H9 (cell line): ENCODE measurements at regions not wholly inside any gene's neighbourhood (a gene's known extent, or its start where the extent isn't known, plus 50 kb on each side); places are given as distances from the start of the nearest gene placed in this dataset.

Source experiments
- DNase-seq: peaks from one replicate; pipeline ENCODE4 v3.0.0-alpha.2; 2017
- H2AFZ ChIP-seq: one replicate; pipeline ENCODE4 v1.6.1; 2013; ENCODE audit warnings: mild to moderate bottlenecking, low read length, control low read depth, moderate library complexity
- H2AK5ac ChIP-seq: 2 replicates; pipeline ENCODE4 v1.6.1; 2013; ENCODE audit warnings: low read length, control low read depth, mixed read lengths; ENCODE audit not compliant: insufficient read length
- H2BK120ac ChIP-seq: one replicate; pipeline ENCODE4 v1.6.1; 2013; ENCODE audit warnings: low read depth, mild to moderate bottlenecking, low read length, control low read depth, inconsistent platforms; ENCODE audit not compliant: poor library complexity, severe bottlenecking
- H2BK12ac ChIP-seq: 2 replicates; pipeline ENCODE4 v1.6.1; 2013; ENCODE audit warnings: low read length, control low read depth, mixed read lengths, low read depth; ENCODE audit not compliant: insufficient read length
- H2BK15ac ChIP-seq: 2 replicates; pipeline ENCODE4 v1.6.1; 2013; ENCODE audit warnings: low read depth, low read length, control low read depth
- H2BK20ac ChIP-seq: one replicate; pipeline ENCODE4 v1.6.1; 2013; ENCODE audit warnings: low read depth, mild to moderate bottlenecking, low read length, control low read depth, inconsistent platforms; ENCODE audit not compliant: poor library complexity, severe bottlenecking
- H2BK5ac ChIP-seq: 2 replicates; pipeline ENCODE4 v1.6.1; 2013; ENCODE audit warnings: low read length, control low read depth, mixed read lengths; ENCODE audit not compliant: insufficient read length
- H3K14ac ChIP-seq: 2 replicates; pipeline ENCODE4 v1.6.1; 2013; ENCODE audit warnings: low read length, control low read depth; ENCODE audit not compliant: insufficient read depth
- H3K18ac ChIP-seq: 2 replicates; pipeline ENCODE4 v1.6.1; 2013; ENCODE audit warnings: low read depth, mild to moderate bottlenecking, mixed read lengths, low read length, control low read depth; ENCODE audit not compliant: insufficient read length
- H3K23ac ChIP-seq: 2 replicates; pipeline ENCODE4 v1.6.1; 2013; ENCODE audit warnings: low read length, control low read depth, mixed read lengths, low read depth; ENCODE audit not compliant: insufficient read length
- H3K23me2 ChIP-seq: 2 replicates; pipeline ENCODE4 v1.6.1; 2013; ENCODE audit warnings: low read depth, mild to moderate bottlenecking, mixed read lengths, low read length, control low read depth; ENCODE audit not compliant: insufficient read length, poor library complexity, severe bottlenecking
- H3K27ac ChIP-seq: 2 replicates; pipeline ENCODE4 v1.5.1; 2013; ENCODE audit warnings: low read length, control low read depth, mixed read lengths, low read depth; ENCODE audit not compliant: insufficient read length
- H3K27me3 ChIP-seq: 2 replicates; pipeline ENCODE4 v1.6.1; 2013; ENCODE audit warnings: low read length, control low read depth, inconsistent platforms; ENCODE audit not compliant: insufficient read depth
- H3K4ac ChIP-seq: 2 replicates; pipeline ENCODE4 v1.6.1; 2013; ENCODE audit warnings: low read depth, mild to moderate bottlenecking, control low read depth, inconsistent platforms, low read length, moderate library complexity
- H3K4me1 ChIP-seq: 2 replicates; pipeline ENCODE4 v1.6.1; 2013; ENCODE audit warnings: low read length, control low read depth, inconsistent platforms; ENCODE audit not compliant: insufficient read depth
- H3K4me2 ChIP-seq: 2 replicates; pipeline ENCODE4 v1.6.1; 2013; ENCODE audit warnings: low read length, control low read depth, mixed read lengths; ENCODE audit not compliant: insufficient read length, insufficient read depth
- H3K56ac ChIP-seq: 2 replicates; pipeline ENCODE4 v1.6.1; 2013; ENCODE audit warnings: low read depth, mild to moderate bottlenecking, mixed read lengths, low read length, control low read depth; ENCODE audit not compliant: insufficient read length
- H3K79me1 ChIP-seq: 2 replicates; pipeline ENCODE4 v1.6.1; 2013; ENCODE audit warnings: low read depth, mild to moderate bottlenecking, moderate library complexity, low read length, control low read depth, inconsistent platforms; ENCODE audit not compliant: insufficient read depth, poor library complexity, severe bottlenecking
- H3K79me2 ChIP-seq: 2 replicates; pipeline ENCODE4 v1.6.1; 2013; ENCODE audit warnings: low read length, control low read depth, inconsistent platforms; ENCODE audit not compliant: insufficient read depth
- H3K9ac ChIP-seq: 2 replicates; pipeline ENCODE4 v1.6.1; 2013; ENCODE audit warnings: low read length, control low read depth, mixed read lengths; ENCODE audit not compliant: insufficient read length; ENCODE audit errors: extremely low read depth
- H3K9me3 ChIP-seq: one replicate; pipeline ENCODE4 v1.6.1; 2013; ENCODE audit warnings: low read depth, low read length, inconsistent platforms; ENCODE audit not compliant: control insufficient read depth
- H3T11ph ChIP-seq: one replicate; pipeline ENCODE4 v1.6.1; 2013; ENCODE audit warnings: mild to moderate bottlenecking, low read length, control low read depth, inconsistent platforms
- H4K20me1 ChIP-seq: one replicate; pipeline ENCODE4 v1.6.1; 2013; ENCODE audit not compliant: control insufficient read depth, insufficient read length, insufficient read depth
- H4K5ac ChIP-seq: 2 replicates; pipeline ENCODE4 v1.6.1; 2013; ENCODE audit warnings: low read depth, mild to moderate bottlenecking, mixed read lengths, low read length, control low read depth; ENCODE audit not compliant: insufficient read length
- H4K8ac ChIP-seq: replicated peaks from 2 replicates; pipeline ENCODE4 v1.6.1; 2013; ENCODE audit warnings: low read length, control low read depth, mixed read lengths, low read depth; ENCODE audit not compliant: insufficient read length
- H4K91ac ChIP-seq: 2 replicates; pipeline ENCODE4 v1.6.1; 2013; ENCODE audit warnings: low read depth, mild to moderate bottlenecking, moderate library complexity, mixed read lengths, low read length, control low read depth; ENCODE audit not compliant: insufficient read length
- H3K27ac Mint-ChIP-seq, 3 experiments: 2 replicates in 2 of 3; 3 replicates in 1 of 3; pipeline ENCODE4 v1.8.0; 2020 to 2021; ENCODE audit warnings: mixed read lengths in 3 of 3, mild to moderate bottlenecking in 1 of 3, moderate library complexity in 1 of 3
- H3K27me3 Mint-ChIP-seq: 2 replicates; pipeline ENCODE4 v1.8.0; 2021; ENCODE audit warnings: low read depth, mild to moderate bottlenecking, moderate library complexity, mixed read lengths
- H3K36me3 Mint-ChIP-seq, 3 experiments: 2 replicates in 2 of 3; 3 replicates in 1 of 3; pipeline ENCODE4 v1.8.0; 2020 to 2021; ENCODE audit warnings: low read depth in 3 of 3, mixed read lengths in 3 of 3; ENCODE audit not compliant: insufficient read depth in 1 of 3
- H3K4me1 Mint-ChIP-seq, 2 experiments: 2 replicates each; pipeline ENCODE4 v1.8.0; 2020; ENCODE audit warnings: mixed read lengths in 2 of 2
- H3K4me3 Mint-ChIP-seq, 2 experiments: 2 replicates in 1 of 2; 3 replicates in 1 of 2; pipeline ENCODE4 v1.8.0; 2020 to 2021; ENCODE audit warnings: mild to moderate bottlenecking in 2 of 2, mixed read lengths in 2 of 2, moderate library complexity in 1 of 2
- H3K9me3 Mint-ChIP-seq, 2 experiments: 2 replicates in 1 of 2; 3 replicates in 1 of 2; pipeline ENCODE4 v1.8.0; 2020; ENCODE audit warnings: mild to moderate bottlenecking in 2 of 2, mixed read lengths in 2 of 2, moderate library complexity in 1 of 2
- WGBS: extraction: QIAGEN DNeasy Blood & Tissue Kit; methylation state at CpG from one replicate; pipeline ENCODE4 v1.1.7; 2013; ENCODE audit warnings: missing lambda C conversion rate, low lambda C conversion rate, mixed read lengths; ENCODE audit not compliant: insufficient read length; ENCODE audit errors: extremely low coverage; 5-methylcytosine and 5-hydroxymethylcytosine counted together
- TF ChIP-seq, protein P1 (sequence below): fragments of 200-600 bp; sonication (generic); conservative IDR thresholded peaks from 3 replicates; pipeline ENCODE4 v1.8.0; 2021; ENCODE audit warnings: antibody characterized with exemption, mild to moderate bottlenecking

DNA sequence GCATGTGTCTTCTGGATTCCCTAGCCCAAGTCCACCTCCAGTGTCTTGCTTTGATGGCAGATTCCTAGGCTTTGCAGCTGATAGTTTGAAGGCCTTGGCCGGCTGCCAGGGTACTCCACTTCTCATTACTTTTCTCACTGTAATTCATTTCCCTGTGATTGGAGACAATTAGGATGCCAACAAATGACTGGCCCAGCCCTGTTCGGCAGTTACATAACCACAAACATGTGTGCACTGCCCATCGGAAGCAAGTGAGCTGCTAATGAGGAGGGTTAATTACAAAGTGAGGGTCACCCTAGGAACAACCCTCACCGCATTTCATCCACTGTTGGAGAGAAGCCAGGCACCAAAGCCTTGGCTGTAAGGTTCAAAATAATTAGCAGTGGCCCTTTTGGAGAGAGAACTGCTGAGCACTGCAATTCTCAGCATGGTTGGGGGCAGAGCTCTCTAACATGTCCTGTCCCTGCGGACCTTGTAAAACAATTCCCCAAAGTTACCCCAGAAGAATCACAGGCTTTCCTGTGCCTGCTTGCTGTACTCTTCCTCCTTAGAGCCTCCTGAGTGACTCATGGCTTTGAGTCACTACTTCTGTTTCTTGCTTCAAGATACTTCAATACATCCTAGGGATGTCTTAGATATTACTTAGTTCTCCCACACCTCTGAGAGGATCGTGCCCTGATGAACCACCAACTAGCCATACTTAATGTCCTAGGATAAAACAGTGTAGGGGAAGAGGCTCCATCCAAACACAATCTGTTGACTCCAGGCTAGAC, 109.7 kb upstream of the GALNT18 start:
- DNase-seq: no peak
- no peak overlapping the region for H3K23ac ChIP-seq
- H3T11ph ChIP-seq: no peak overlapping the region
- no peak overlapping the region for H2AFZ ChIP-seq
- H3K9ac ChIP-seq: no peak overlapping the region
- H2AK5ac ChIP-seq: no peak overlapping the region
- no peaks in the 10 kb centered on the region for H3K79me2 ChIP-seq
- no peak overlapping the region for H4K5ac ChIP-seq
- no peak overlapping the region for H2BK120ac ChIP-seq
- H4K20me1 ChIP-seq: no peaks in the 10 kb centered on the region
- no peaks in the 10 kb centered on the region for H3K9me3 ChIP-seq
- Mint-ChIP-seq H3K4me1 (peaks cover 13% of the 10 kb centered on the region in 2 experiments), H3K9me3 (peaks cover 2 to 7% of the 10 kb centered on the region in 2 experiments; a peak in 4 of 5 replicates), H3K4me3 (no peak overlapping the region), H3K27ac (no peak overlapping the region), H3K36me3 (no peaks in the 10 kb centered on the region), H3K27me3 (peaks cover 8% of the 10 kb centered on the region)
- H2BK15ac ChIP-seq: no peak overlapping the region
- H3K4me1 ChIP-seq: peaks cover 3% of the 10 kb centered on the region; the same call in 1 of the 2 replicates
- no peak overlapping the region for H2BK20ac ChIP-seq
- H4K91ac ChIP-seq: no peak overlapping the region
- no CpG with 5 or more reads among the region's 6 CpGs for WGBS
- no peak overlapping the region for H2BK5ac ChIP-seq
- H3K27ac ChIP-seq: no peak overlapping the region
- H4K8ac ChIP-seq: no peak overlapping the region
- H3K79me1 ChIP-seq: no peaks in the 10 kb centered on the region
- no peak overlapping the region for H3K4ac ChIP-seq
- H3K27me3 ChIP-seq: no peaks in the 10 kb centered on the region
- H2BK12ac ChIP-seq: no peak overlapping the region
- H3K4me2 ChIP-seq: no peak overlapping the region
- H3K56ac ChIP-seq: no peak overlapping the region
- H3K14ac ChIP-seq: no peak overlapping the region
- H3K18ac ChIP-seq: no peak overlapping the region
- TF ChIP-seq, protein P1, sequence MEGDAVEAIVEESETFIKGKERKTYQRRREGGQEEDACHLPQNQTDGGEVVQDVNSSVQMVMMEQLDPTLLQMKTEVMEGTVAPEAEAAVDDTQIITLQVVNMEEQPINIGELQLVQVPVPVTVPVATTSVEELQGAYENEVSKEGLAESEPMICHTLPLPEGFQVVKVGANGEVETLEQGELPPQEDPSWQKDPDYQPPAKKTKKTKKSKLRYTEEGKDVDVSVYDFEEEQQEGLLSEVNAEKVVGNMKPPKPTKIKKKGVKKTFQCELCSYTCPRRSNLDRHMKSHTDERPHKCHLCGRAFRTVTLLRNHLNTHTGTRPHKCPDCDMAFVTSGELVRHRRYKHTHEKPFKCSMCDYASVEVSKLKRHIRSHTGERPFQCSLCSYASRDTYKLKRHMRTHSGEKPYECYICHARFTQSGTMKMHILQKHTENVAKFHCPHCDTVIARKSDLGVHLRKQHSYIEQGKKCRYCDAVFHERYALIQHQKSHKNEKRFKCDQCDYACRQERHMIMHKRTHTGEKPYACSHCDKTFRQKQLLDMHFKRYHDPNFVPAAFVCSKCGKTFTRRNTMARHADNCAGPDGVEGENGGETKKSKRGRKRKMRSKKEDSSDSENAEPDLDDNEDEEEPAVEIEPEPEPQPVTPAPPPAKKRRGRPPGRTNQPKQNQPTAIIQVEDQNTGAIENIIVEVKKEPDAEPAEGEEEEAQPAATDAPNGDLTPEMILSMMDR: no peak
- no peaks in the 10 kb centered on the region for H3K23me2 ChIP-seq
